Nephron (organoid): ENCODE measurements at regions not wholly inside any gene's neighbourhood (a gene's known extent, or its start where the extent isn't known, plus 50 kb on each side); places are given as distances from the start of the nearest gene placed in this dataset.

Source experiments
- H3K27ac Mint-ChIP-seq, 3 experiments: 2 replicates each; pipeline ENCODE4 v1.8.0; 2020; ENCODE audit warnings: mixed read lengths in 3 of 3, mild to moderate bottlenecking in 2 of 3, moderate library complexity in 1 of 3
- H3K27me3 Mint-ChIP-seq: 2 replicates; pipeline ENCODE4 v1.8.0; 2021; ENCODE audit warnings: low read depth, mild to moderate bottlenecking, moderate library complexity, mixed read lengths
- H3K36me3 Mint-ChIP-seq: 2 replicates; pipeline ENCODE4 v1.8.0; 2020; ENCODE audit warnings: low read depth, mixed read lengths
- H3K4me1 Mint-ChIP-seq: 2 replicates; pipeline ENCODE4 v1.8.0; 2020; ENCODE audit warnings: mixed read lengths
- H3K4me3 Mint-ChIP-seq, 3 experiments: 2 replicates each; pipeline ENCODE4 v1.8.0; 2020; ENCODE audit warnings: mild to moderate bottlenecking in 3 of 3, mixed read lengths in 3 of 3, moderate library complexity in 2 of 3
- H3K9me3 Mint-ChIP-seq: 2 replicates; pipeline ENCODE4 v1.8.0; 2020; ENCODE audit warnings: mixed read lengths
- CTCF ChIP-seq, 3 experiments: fragments of 200-600 bp; sonication (generic); IDR thresholded peaks; one replicate each; pipeline ENCODE4 v1.5.0; 2021; ENCODE audit warnings: antibody characterized with exemption in 3 of 3; ENCODE audit not compliant: unreplicated experiment in 3 of 3

- no peaks in the 10 kb centered on the region for H3K4me1 Mint-ChIP-seq
- H3K27me3 Mint-ChIP-seq, result no peaks in the 10 kb centered on the region
- peaks cover 2% of the 10 kb centered on the region for H3K9me3 Mint-ChIP-seq
- TF ChIP-seq CTCF (IDR thresholded peaks at IDR 0.05; ENCODE audit: unreplicated experiment in 3 of 3), result no peak
- H3K27ac Mint-ChIP-seq, result no peak overlapping the region
- H3K4me3 Mint-ChIP-seq, result no peak overlapping the region
- no peaks in the 10 kb centered on the region for H3K36me3 Mint-ChIP-seq
These were observed 253.5 kb downstream of the PCDH10 start for GRCh38 chr4:133402616-133403015.

DNA sequence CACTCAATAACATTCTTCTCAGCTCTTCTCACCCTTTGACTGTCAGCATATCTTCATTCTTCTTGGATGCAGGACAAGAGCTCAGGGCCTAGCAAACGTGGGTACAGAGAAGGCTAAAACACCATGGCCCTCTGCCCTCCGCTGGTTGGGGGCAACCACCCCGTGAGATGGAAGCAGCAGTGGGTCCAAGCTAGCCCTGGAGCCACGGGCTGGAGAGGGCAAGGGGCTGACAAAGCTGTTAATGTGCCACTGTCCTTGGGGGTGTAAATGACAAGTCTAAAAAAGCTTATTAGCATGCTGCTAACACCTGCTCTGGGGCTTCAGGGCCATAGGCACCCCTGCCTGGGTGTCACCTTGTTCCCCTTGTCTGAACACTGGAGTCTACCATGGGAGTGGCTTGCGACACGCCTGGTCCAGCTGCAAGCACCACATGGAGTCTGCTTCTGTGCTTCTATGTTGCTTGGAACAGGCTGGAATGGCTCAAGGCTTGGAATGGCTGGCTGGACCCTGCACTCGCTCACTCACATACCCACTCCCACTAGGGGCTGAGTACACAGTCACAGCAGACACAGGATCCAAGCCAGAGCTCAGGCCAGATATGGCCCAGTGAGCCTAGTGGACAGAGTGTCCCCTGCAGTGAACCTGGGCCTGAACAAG lies 246.0 kb downstream of the PCDH10 start:
- no peak for TF ChIP-seq CTCF (IDR thresholded peaks at IDR 0.05; ENCODE audit: unreplicated experiment in 3 of 3)
- no peaks in the 10 kb centered on the region for H3K4me1 Mint-ChIP-seq
- no peaks in the 10 kb centered on the region for H3K27me3 Mint-ChIP-seq

GRCh38 chr4:133390198-133390855 lies 241.2 kb downstream of the PCDH10 start:
- Mint-ChIP-seq H3K36me3 (no peaks in the 10 kb centered on the region), H3K9me3 (no peaks in the 10 kb centered on the region), H3K4me1 (no peaks in the 10 kb centered on the region), H3K27ac (no peak overlapping the region), H3K4me3 (no peak overlapping the region), H3K27me3 (no peaks in the 10 kb centered on the region)
- no peak for TF ChIP-seq CTCF (IDR thresholded peaks at IDR 0.05; ENCODE audit: unreplicated experiment in 3 of 3)

More for the DNA sequence above, 246.0 kb downstream of the PCDH10 start:
- Mint-ChIP-seq H3K36me3 (no peaks in the 10 kb centered on the region), H3K27ac (no peak overlapping the region), H3K4me3 (no peak overlapping the region), H3K9me3 (no peaks in the 10 kb centered on the region)

- Mint-ChIP-seq H3K27me3 (no peaks in the 10 kb centered on the region), H3K4me3 (no peak overlapping the region), H3K4me1 (no peaks in the 10 kb centered on the region), H3K27ac (no peak overlapping the region), H3K36me3 (no peaks in the 10 kb centered on the region), H3K9me3 (no peaks in the 10 kb centered on the region)
- no peak for TF ChIP-seq CTCF (IDR thresholded peaks at IDR 0.05; ENCODE audit: unreplicated experiment in 3 of 3)
These were observed 239.9 kb downstream of the PCDH10 start for GRCh38 chr4:133389029-133389428.

- Mint-ChIP-seq H3K4me1 (no peaks in the 10 kb centered on the region), H3K9me3 (peaks cover 1% of the 10 kb centered on the region), H3K4me3 (no peak overlapping the region), H3K27ac (no peak overlapping the region), H3K36me3 (no peaks in the 10 kb centered on the region), H3K27me3 (no peaks in the 10 kb centered on the region)
- no peak for TF ChIP-seq CTCF (IDR thresholded peaks at IDR 0.05; ENCODE audit: unreplicated experiment in 3 of 3)
These were observed 236.3 kb downstream of the PCDH10 start for GRCh38 chr4:133385161-133385954.
